ENCODE measurements at regions not wholly inside any gene's neighbourhood (a gene's known extent, or its start where the extent isn't known, plus 50 kb on each side); places are given as distances from the start of the nearest gene placed in this dataset.
"Not testable (repeated sequence)": the region's sequence is repeated elsewhere in the genome, so short reads cannot be mapped to it uniquely, and the experiment has no call there.

DNA sequence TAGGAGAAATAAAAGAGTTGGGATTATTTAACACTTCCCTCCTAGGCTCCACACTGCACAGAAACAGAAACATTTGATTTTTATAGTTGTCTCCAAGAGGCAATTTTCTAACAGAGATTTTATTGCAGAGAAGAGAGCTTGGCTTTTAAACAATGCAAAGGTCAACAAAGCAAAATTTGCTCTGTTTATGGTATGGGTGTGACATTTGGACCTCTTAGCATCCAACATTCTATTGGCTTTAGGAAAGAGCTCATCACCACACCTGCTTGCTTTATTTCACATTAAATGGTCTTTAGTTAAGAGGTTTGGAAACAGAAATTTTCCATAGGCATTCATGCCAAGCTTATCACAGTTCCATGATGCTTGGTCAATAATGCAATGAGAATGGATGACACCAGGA lies 1520.7 kb downstream of the KHDRBS2 start:
- DNase-seq; H3K27ac ChIP-seq (ENCODE audit: low read depth in 1 of 2, low read length in 2 of 2); H3K36me3 ChIP-seq (ENCODE audit: control insufficient read depth in 1 of 2, insufficient read depth in 2 of 2, low read length in 1 of 2); ATAC-seq (ENCODE audit: low FRiP score); H3K4me3 ChIP-seq (ENCODE audit: low read length in 2 of 2); H3K9me3 ChIP-seq (ENCODE audit: control insufficient read depth, low read length); intact Hi-C loops (cut with DNase I); H3K4me1 ChIP-seq (ENCODE audit: control insufficient read depth in 1 of 2, insufficient read depth in 2 of 2, low read length in 2 of 2); H3K27me3 ChIP-seq (ENCODE audit: control insufficient read depth in 1 of 2, insufficient read depth in 2 of 2, low read length in 1 of 2): not testable (repeated sequence)

DNA sequence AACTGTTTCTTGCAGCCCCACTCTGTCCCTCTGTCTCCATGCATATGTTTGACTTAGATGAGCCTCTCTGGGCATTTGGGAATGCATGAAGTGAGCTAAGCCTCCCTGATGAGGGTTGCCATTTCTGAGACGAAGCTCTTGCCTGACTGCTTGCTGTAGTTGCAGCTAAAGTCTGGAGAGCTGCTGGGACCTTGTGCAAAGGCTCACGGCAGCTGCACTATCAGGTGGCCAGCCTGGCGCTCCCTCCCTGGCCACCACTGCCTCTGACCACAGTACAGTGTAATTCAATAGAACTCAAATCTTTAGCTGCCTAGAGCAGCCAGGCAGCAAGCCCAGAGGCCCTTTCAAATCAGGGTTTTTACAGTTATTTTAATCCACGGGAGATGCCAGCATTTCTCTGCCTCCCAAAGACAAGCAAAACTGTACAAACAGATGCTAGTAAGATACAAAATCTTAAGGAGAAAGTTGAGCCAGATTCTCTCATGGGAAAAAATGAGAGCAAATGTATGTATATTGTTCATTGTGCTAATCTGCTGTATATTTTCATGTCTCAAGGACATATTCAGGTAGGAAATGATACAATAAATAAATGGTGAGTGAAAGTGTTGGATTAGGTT lies 1522.5 kb downstream of the KHDRBS2 start:
- H3K36me3 ChIP-seq (ENCODE audit: control insufficient read depth in 1 of 2, insufficient read depth in 2 of 2, low read length in 1 of 2); H3K9me3 ChIP-seq (ENCODE audit: control insufficient read depth, low read length); H3K4me1 ChIP-seq (ENCODE audit: control insufficient read depth in 1 of 2, insufficient read depth in 2 of 2, low read length in 2 of 2); intact Hi-C loops (cut with DNase I); H3K4me3 ChIP-seq (ENCODE audit: low read length in 2 of 2); DNase-seq; ATAC-seq (ENCODE audit: low FRiP score); H3K27ac ChIP-seq (ENCODE audit: low read depth in 1 of 2, low read length in 2 of 2); H3K27me3 ChIP-seq (ENCODE audit: control insufficient read depth in 1 of 2, insufficient read depth in 2 of 2, low read length in 1 of 2): not testable (repeated sequence)
- WGBS, 2 donors: 26 to 33% methylated on average over 4 of the region's 4 CpGs

DNA sequence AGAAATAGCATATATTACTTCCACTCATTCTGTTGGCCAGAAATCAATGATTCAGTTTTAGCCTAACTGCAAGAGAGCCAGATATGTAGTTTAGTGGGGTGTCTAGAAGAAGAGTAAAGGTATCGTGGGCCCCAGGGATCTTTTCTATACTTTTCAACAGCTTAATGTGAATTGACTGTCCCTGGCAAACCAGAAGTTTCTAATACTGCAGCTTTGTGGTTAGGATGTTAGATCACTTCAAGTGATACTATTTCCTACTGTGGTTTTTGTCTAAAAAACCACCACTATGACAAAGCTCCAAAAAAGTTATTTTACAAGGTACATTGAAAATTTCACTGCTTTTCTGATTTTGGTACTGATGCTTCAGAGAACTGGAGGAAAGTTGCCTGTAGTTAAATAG lies 1525.1 kb downstream of the KHDRBS2 start:
- H3K27ac ChIP-seq (ENCODE audit: low read depth in 1 of 2, low read length in 2 of 2); ATAC-seq (ENCODE audit: low FRiP score); H3K4me1 ChIP-seq (ENCODE audit: control insufficient read depth in 1 of 2, insufficient read depth in 2 of 2, low read length in 2 of 2); DNase-seq; H3K36me3 ChIP-seq (ENCODE audit: control insufficient read depth in 1 of 2, insufficient read depth in 2 of 2, low read length in 1 of 2); intact Hi-C loops (cut with DNase I); H3K9me3 ChIP-seq (ENCODE audit: control insufficient read depth, low read length); H3K27me3 ChIP-seq (ENCODE audit: control insufficient read depth in 1 of 2, insufficient read depth in 2 of 2, low read length in 1 of 2); H3K4me3 ChIP-seq (ENCODE audit: low read length in 2 of 2): not testable (repeated sequence)
- WGBS, 2 donors: 60 to 64% methylated on average over 1 of the region's 1 CpG

DNA sequence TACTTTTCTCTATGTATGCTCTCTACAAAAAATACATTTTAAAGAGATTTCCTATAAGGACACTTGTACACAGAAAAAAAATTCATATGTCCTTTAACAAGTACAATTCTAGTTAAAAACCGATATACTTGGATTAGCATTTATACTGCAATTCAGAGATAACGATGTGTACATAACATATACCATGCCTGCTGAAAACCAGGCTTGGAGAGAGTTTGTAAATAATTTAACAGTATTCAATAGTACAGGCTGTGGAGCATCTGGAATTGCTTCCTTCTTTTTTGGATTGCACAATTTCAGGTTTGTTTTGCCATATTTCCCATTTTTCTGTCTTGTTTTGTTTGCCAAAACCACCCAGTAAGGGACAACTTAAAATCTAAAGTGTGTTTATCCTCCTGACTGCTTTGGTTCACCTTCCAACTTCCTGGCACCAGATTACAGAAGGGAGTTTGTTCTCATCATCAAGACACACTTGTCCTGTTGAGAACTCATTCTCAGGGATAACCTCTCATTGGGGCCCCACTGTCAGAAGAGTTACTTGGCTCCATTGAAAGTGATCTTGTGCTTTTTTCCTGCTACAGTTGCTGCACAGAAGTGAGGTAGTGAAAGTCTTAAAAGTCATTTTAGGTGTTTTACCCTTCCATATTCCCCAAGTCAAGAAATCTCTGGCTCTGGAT lies 1526.7 kb downstream of the KHDRBS2 start:
- H3K27ac ChIP-seq (ENCODE audit: low read depth in 1 of 2, low read length in 2 of 2); H3K4me1 ChIP-seq (ENCODE audit: control insufficient read depth in 1 of 2, insufficient read depth in 2 of 2, low read length in 2 of 2); ATAC-seq (ENCODE audit: low FRiP score); H3K27me3 ChIP-seq (ENCODE audit: control insufficient read depth in 1 of 2, insufficient read depth in 2 of 2, low read length in 1 of 2); H3K36me3 ChIP-seq (ENCODE audit: control insufficient read depth in 1 of 2, insufficient read depth in 2 of 2, low read length in 1 of 2); H3K9me3 ChIP-seq (ENCODE audit: control insufficient read depth, low read length); intact Hi-C loops (cut with DNase I); H3K4me3 ChIP-seq (ENCODE audit: low read length in 2 of 2); DNase-seq: not testable (repeated sequence)
- WGBS, 2 donors: 87 to 90% methylated on average over 2 of the region's 2 CpGs

DNA sequence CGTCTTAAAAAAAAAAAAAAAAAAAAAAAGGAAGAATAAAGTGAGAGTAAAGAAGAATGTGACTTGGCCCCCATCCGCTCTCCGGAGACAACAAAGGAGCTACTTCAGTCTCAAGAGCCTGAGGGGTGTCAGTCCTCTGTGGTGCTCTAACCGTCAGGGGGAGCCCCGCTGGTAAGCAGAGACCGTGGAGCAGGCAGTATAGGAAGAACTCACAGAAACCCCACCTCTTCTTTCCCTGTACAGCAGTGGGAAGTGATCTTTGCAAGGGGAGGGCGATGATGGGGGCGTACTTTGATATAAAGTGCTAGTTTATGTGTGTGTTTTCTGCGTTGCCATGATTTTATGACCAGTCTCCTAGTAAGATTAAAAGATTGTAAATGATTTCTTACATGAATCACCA lies 1527.3 kb downstream of the KHDRBS2 start:
- H3K4me3 ChIP-seq (ENCODE audit: low read length in 2 of 2); H3K36me3 ChIP-seq (ENCODE audit: control insufficient read depth in 1 of 2, insufficient read depth in 2 of 2, low read length in 1 of 2); H3K27me3 ChIP-seq (ENCODE audit: control insufficient read depth in 1 of 2, insufficient read depth in 2 of 2, low read length in 1 of 2); DNase-seq; intact Hi-C loops (cut with DNase I); ATAC-seq (ENCODE audit: low FRiP score); H3K4me1 ChIP-seq (ENCODE audit: control insufficient read depth in 1 of 2, insufficient read depth in 2 of 2, low read length in 2 of 2); H3K27ac ChIP-seq (ENCODE audit: low read depth in 1 of 2, low read length in 2 of 2); H3K9me3 ChIP-seq (ENCODE audit: control insufficient read depth, low read length): not testable (repeated sequence)
- WGBS, 2 donors: 85 to 88% methylated on average over 8 to 9 of the region's 9 CpGs

DNA sequence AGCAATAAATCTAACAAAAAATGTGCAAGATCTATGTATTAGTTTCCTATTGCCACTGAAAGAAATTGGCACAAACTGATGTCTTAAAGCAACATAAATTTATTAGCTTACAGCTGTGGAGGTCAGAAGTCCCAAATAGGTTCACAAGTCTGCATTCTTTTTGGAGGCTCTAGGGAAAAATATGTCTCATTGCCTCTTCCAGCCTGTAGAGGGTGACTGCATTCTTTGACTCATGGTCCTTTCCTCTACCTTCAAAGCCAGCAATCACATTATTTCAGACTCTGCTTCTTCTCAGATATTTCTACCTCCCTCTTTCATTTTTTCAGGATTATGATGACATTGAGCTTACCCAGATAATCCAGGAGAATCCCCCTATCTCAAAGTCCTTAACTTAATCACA lies 1531.1 kb downstream of the KHDRBS2 start:
- ATAC-seq (ENCODE audit: low FRiP score) (no peak), DNase-seq (no peak)
- Histone ChIP-seq H3K27ac (ENCODE audit: low read depth in 1 of 2, low read length in 2 of 2) (no peak overlapping the region), H3K36me3 (ENCODE audit: control insufficient read depth in 1 of 2, insufficient read depth in 2 of 2, low read length in 1 of 2) (no peaks in the 10 kb centered on the region), H3K4me1 (ENCODE audit: control insufficient read depth in 1 of 2, insufficient read depth in 2 of 2, low read length in 2 of 2) (no peaks in the 10 kb centered on the region), H3K27me3 (ENCODE audit: control insufficient read depth in 1 of 2, insufficient read depth in 2 of 2, low read length in 1 of 2) (no peaks in the 10 kb centered on the region), H3K9me3 (ENCODE audit: control insufficient read depth, low read length) (peaks cover 3% of the 10 kb centered on the region), H3K4me3 (ENCODE audit: low read length in 2 of 2) (no peak overlapping the region)
- intact Hi-C loops (cut with DNase I): no loop called here

DNA sequence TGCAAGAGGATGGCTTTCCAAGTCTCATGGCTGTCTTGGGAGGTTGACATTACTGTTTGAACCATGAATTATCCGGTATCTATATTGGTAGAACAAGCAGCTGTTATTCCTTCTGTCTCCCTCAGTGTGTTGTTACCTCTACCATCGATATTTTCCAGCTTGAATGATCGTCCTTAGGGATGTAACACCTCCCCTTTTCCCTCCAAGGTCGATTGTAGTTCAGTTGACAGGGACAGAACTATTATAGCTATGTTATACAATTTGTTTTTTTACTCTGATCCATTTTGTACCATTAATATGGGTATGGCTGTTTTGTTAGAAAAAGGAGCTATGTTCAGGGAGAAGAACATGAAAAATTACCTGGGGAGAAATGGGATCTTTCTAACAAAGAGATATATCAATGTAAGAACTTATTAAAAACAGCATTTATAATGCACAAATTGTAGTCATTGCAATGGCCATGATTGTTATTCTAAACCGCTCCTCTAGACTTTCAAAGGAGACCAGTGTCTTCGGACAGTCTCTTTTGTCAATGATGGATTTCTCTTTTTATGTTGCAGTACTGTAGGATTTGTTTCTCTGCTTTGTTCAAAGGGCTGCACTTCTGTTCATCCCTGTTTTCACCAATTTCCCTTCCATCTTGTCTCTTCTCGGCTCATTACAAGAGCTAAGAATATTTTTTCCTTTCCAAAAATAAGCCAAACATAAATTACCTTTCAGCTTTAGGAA lies 1535.5 kb downstream of the KHDRBS2 start:
- DNase-seq; H3K27ac ChIP-seq (ENCODE audit: low read depth in 1 of 2, low read length in 2 of 2); H3K4me1 ChIP-seq (ENCODE audit: control insufficient read depth in 1 of 2, insufficient read depth in 2 of 2, low read length in 2 of 2); H3K4me3 ChIP-seq (ENCODE audit: low read length in 2 of 2); H3K27me3 ChIP-seq (ENCODE audit: control insufficient read depth in 1 of 2, insufficient read depth in 2 of 2, low read length in 1 of 2); ATAC-seq (ENCODE audit: low FRiP score); H3K36me3 ChIP-seq (ENCODE audit: control insufficient read depth in 1 of 2, insufficient read depth in 2 of 2, low read length in 1 of 2); intact Hi-C loops (cut with DNase I); H3K9me3 ChIP-seq (ENCODE audit: control insufficient read depth, low read length): not testable (repeated sequence)
- WGBS, 2 donors: 67 to 73% methylated on average over 7 of the region's 7 CpGs

DNA sequence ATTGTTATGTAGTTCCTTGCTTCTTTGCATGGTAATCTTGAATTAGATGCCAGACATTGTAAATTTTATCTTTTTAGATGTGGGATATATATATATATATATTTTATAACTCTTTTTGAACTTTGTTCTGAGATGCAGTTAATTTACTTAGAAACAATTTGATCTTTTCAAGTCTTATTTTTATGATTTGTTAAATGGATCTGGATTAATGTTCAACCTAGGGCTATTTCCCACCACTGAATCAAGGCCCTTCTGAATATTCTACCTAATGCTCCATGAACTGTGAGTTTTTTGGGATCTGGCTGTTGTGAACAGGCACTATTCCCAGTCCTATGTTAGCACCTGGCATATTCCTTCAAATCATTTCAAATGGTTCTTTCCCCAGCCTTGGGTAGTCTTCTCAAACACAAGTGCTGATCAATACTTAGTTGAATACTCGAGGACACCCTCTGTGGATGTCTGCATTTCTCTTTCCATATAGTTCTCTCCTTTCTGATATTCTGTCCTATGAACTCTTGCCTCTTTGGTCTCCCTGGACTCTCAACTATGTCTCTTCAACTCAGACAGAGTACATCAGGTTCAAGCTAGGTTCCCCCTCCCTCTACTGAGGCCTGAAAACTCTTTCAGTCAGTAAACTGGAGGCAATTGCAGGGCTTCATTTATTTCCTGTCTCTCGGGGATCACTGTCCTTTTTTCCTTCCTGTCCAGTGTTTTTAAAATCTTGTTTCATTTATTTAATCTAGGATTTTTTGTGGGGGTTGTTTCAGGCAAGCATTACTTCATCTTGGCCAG lies 1538.1 kb downstream of the KHDRBS2 start:
- intact Hi-C loops (cut with DNase I); H3K36me3 ChIP-seq (ENCODE audit: control insufficient read depth in 1 of 2, insufficient read depth in 2 of 2, low read length in 1 of 2); H3K4me3 ChIP-seq (ENCODE audit: low read length in 2 of 2); DNase-seq; H3K9me3 ChIP-seq (ENCODE audit: control insufficient read depth, low read length); H3K27me3 ChIP-seq (ENCODE audit: control insufficient read depth in 1 of 2, insufficient read depth in 2 of 2, low read length in 1 of 2); H3K27ac ChIP-seq (ENCODE audit: low read depth in 1 of 2, low read length in 2 of 2); H3K4me1 ChIP-seq (ENCODE audit: control insufficient read depth in 1 of 2, insufficient read depth in 2 of 2, low read length in 2 of 2); ATAC-seq (ENCODE audit: low FRiP score): not testable (repeated sequence)
- WGBS, 2 donors: 43 to 47% methylated on average over 2 of the region's 2 CpGs
